Putamen (tissue), 1 donor: ENCODE measurements at regions not wholly inside any gene's neighbourhood (a gene's known extent, or its start where the extent isn't known, plus 50 kb on each side); places are given as distances from the start of the nearest gene placed in this dataset.

Source experiments
- DNase-seq: peaks from one replicate; pipeline ENCODE4 v3.0.0-alpha.2; 2016; ENCODE audit warnings: low spot score

DNA sequence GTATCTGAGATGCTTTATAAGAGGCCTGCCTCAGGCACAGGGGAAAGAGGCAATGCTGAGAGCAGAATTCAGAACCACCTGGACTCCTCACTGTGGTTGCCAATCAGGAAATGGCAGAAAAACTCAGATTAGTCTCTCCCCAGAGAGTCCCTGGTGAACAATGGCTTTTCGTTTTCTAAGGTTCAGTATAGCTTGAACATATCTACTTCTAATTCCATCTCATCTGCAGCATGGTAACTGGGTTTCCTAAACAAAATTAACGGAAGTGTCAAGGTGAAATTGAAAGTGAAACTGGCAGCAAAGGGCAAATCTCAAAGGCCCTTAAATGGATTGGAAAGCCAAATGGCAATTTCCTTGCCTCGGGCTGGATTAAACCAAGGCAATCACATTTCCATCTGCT is 480.2 kb upstream of the ACVR2A start:
- DNase-seq = no peak

DNA sequence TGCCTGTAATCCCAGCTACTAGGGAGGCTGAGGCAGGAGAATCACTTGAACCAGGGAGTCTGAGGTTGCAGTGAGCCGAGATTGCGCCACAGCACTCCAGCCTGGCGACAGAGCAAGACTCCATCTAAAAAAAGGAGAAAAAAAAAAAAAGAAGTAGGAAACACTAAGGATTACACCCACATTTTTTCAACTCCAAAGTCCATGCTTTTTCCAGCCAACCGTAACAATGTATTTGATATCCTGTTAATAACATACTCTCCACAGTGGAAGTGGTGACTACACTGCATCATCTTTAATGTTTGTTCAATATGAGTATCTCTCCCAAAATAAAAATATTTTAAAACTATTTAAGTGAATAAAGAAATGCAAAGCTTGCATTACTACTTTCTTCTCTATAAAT is 481.6 kb upstream of the ACVR2A start:
- DNase-seq = no peak

DNA sequence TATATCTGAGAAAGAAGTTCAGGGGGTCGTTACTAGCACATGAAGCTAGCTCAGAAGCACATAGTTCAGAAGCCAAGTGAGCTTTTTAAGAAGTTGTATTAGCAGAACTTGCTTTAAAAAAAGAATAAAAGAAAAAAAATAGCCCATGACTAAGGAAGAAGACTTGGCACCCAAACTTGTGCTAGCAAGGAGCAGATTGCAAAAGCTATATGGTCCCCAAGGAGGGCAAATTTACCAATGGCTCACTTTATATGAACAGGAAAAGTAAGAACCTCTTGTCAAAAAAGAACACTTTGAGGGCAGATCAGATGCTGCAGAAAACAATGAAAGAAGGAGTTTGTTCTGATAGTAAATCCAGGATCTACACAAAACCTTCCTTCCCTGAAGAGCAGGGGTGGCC is 486.5 kb upstream of the ACVR2A start:
- DNase-seq = no peak

DNA sequence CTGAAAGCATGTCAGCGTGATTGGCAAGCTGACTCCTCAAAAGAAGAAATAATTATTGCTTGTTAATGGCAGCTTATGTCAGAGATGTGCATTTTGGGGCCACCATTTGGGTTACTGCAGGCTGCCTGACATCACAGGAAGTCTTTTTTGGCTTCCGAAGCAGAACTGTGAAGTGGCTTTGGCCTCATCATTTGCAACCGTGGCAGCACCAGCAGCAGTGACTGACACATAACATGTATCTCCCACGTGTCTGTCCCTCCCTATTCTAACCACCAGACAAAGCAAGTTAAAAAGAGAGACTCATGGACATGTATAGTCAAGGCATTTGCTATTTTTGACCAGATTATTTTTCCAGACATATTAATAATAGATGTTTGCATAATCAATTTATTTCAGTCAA is 488.7 kb upstream of the ACVR2A start:
- peak; percentile 13 for DNase-seq

DNA sequence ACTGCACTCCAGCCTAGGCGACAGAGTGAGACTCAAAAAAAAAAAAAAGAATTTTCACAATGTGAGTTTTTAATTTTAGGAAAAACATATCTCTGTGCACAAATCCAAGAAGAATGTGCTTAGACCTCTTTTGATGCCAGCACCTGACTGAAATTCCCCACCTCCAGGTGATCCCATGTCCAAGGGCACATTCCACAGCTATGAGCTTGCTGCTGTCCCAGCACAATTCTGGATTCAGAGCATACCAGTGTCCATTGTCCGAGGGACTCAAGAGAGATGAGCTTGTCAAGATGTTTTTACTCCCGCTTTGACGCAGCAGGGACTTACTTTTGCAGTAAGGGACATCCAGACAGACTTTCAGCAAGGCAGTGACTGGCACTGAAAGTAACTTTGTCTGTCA is 489.1 kb upstream of the ACVR2A start:
- no peak for DNase-seq

DNA sequence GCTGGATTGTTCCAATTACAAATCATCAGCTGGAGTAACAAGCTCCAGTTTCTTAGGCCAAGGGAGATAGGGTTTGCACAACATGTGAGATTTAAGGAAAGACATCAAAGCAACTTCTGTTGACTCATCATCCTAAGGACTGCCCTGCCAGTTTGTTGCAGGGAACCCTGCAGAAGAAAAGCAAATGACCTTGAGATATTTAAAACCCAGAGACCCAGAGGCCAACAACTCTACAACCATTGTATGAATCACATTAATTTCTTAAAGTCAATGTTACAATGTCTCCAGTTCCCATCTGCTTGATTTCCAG is 491.8 kb upstream of the ACVR2A start:
- no peak for DNase-seq

DNA sequence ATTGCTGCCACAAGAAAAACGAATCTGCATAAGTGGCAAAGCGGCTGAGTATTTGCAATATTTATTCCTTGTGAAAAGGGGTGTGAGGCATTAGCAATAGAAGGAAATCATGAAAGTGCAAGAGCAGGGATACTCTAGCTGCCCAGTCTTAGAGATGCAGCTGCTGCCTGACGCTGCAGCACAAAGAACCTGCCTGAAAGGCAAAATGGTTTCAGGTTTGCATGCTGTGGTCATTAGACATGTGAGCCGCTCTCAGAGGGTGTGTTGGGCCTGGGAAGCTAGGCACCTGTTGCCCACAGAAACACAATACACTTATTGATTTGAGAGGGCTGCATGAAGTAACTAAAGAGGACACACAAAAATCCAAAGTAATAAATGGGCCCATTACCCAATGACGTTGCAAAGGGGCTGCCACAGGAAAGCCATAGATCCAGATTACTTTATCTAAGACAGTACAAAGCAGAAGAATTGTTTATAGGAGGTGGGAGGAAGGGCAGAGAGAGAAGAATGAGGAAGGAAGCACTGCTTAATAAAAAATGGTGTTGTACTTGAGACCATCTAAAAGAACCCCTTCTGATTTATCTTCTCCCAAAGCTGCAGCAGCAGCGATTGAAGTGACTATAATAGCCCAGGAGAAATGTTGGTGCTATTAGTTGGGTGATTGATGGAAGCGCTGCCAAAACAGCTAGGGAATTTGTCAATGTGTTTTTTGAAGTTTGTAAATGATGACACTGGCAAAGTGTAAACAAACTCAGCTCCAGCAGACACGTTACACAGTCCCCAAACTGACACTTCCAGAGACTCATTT is 492.4 kb upstream of the ACVR2A start:
- no peak for DNase-seq

DNA sequence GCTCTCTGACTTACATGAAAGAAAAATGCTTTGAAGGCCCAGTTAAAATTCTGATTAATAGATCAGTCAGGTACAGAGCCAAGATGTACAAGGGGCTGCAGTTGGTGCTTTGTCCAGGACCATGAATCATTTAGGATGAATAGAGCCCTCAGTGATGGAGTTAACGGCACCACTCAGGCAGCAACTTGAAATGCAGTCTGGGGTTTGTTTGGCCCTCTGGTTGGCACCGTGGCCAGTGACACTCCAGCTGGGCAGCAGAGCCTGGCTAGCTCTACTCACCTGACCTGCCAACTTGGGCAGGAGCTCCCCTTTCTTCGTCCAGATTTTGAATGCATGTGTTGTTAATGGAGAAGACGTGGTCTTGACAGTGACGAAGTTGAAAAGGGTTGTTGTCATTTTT is 493.0 kb upstream of the ACVR2A start:
- DNase-seq = no peak

DNA sequence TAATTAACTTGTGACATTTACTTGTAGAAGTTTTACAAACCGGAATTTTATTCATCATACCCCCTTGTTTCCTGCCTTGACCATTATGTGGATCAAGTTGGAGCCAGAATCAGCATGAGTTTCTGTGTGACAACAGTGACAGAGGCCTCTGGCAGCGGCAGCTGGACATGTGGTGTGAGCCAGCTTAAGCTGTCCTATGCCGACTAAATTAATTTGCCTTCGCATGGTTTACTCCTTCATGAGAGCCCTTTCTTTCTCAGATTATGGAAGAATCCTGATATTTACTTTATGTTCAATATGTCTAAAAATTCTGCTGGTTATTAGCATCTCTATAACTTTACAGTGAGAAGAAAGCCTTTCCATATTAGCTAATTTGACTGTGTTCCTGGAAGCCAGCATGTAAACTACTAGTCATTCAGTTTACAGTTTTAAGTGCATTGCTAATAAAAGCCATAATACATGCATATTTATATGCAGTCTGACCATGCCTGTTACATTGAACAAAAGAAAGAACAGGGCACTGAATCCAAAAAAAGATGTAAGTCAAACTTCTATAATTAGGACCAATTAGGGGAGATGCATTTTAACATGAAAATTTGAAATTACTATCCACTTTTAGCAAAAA is 495.8 kb upstream of the ACVR2A start:
- DNase-seq = no peak

DNA sequence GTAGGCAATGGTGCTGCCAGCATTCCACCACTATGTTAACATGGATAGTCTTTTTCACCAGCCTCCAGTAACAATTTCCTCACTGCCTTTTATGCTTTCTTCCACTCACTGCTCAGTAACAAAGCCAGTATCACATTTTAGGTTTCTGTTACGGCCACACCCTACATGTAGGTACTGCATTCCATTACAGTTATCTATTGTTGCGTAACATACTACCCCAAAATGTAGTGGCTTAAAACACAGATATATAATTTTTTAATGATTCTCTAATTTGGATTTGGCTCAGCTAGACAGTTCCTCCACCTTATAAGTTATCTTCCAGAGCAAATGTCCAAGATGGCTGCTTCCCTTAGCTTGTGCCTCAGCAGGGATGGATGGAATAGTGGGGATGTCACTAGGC is 498.7 kb upstream of the ACVR2A start:
- no peak for DNase-seq

DNA sequence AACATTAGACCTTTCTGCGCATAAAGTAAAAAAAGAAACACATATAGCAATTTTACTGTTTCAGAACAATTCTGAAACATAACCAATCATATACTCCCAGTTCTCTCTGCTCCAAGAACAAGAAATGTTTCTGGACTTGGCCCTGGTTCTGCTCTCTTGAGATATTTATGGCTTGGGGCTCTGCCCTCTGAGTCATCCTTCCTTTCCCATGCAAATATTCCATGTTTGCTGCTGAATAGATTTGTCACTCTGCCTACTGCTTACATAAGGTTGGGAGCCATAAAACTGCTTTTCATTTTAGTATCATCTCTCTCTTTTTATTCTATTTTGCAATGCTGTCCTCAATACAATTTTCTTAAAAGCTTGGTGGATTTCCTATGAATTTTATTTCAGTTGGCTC is 499.6 kb upstream of the ACVR2A start:
- no peak for DNase-seq

DNA sequence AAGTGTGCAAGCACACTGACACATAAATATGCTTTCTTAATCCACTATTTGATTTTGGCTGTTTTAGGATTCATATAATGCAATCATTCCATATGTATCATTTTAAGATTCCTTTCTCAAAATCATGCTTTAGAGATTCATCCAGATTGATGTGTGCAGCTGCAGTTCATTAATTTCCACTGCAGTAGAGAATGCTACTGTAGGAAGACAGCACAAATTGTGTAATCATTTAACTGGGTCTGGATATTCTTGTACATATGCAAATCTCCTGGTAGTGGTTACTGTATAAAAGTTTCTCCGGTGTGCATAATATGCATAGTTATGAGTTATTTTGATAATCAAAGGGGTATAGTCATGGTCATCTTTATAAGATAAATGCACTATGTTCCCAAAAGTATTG is 502.5 kb upstream of the ACVR2A start:
- no peak for DNase-seq

DNA sequence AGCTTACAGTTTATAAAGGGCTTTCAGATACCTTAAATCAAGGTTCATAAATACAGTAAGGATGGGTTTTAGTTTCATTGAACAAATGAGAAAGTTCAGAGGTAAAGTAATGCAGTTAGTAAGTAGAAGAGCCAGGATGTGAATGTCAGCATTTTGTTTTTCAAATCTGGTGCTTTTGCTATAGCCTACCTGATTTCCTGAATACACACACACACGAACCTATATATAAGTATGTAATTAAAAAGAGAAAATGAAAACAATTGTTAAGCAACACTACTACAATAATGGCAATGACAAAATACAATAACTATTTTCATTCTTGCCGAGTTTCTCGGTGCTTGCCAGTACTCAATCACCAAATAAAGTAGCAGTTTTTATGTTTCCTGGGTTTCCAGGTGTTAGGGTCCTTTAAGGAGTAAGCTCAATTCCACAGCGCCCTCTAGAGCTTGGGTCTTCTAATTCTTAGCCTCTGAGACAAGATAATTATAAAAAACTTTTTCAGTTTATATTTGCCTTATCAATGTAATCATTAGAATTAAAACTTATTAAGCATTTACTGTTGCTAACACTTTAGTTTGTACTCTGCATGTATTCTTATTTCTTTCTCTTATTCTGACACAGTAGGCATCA is 512.9 kb upstream of the ACVR2A start:
- DNase-seq = no peak

DNA sequence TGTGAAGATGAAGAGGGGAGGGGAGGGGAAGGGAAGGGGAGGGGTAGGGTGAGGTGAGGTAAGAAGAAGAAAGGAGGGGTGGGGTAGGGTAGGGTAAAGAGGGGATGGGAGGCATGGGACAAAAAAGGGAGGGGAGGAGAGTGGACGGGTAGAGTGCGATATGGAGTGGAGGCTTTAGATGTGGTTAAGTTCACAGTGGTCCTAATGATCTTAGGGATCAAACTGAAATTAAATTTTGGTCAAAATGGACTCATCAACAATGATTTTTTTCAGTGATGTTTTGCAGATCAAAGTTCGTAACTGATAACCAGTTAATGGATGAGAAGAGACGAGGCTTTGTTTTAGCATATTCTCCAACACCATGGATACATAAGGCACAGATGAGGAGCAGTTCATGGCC is 513.9 kb upstream of the ACVR2A start:
- DNase-seq = no peak

DNA sequence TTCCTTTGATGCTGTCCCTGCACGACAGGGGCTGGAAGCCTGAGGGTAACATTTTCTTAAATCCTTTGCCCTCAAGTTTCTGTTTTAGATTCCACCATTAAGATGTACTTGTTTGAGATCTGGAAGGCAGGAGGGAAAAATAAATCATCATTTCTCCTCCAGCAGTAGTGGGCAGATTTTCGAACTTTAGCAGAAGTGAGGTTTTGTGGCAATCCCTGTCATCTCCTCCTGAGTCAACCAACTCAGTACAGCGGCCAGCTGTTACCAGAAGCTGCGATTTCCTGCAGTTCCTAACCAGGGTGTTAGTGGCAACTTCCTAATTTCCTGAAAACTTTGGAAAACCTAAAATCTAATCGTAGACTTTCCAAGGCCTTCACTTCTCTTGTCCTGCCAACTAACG is 517.2 kb upstream of the ACVR2A start:
- DNase-seq = no peak

DNA sequence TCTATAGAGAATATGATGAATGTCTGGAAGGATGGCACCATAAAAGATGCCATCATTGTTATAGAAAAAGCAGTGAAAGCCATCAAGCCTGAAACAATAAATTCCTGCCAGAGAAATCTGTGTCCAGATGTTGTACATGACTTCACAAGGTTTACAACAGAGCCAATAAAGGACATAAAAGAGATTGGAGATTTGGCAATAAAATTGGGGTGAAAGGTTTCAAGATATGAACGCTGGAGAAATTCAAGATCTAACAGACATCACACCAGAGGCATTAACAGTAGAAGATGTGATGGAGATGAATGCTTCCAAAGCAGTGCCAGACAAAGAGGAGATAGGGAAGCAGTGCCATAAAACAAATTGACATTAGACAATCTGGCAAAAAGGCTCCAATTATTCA is 518.8 kb upstream of the ACVR2A start:
- DNase-seq = no peak

DNA sequence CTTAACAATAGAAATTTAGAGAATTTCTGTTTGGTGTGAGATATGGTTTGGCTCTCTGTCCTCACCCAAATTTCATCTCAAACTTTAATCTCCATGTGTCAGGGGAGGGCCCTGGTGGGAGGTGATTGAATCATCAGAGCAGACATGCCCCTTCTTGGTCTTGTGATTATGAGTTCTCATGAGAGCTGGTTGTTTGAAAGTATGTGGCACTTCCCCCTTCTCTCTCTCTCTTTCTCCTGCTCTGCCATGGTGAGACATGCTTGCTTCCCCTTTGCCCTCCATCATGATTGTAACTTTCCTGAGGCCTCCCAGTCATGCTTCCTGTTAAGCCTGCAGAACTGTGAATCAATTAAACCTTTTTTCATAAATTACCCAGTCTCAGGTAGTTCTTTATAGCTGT is 524.7 kb upstream of the ACVR2A start:
- DNase-seq = no peak

DNA sequence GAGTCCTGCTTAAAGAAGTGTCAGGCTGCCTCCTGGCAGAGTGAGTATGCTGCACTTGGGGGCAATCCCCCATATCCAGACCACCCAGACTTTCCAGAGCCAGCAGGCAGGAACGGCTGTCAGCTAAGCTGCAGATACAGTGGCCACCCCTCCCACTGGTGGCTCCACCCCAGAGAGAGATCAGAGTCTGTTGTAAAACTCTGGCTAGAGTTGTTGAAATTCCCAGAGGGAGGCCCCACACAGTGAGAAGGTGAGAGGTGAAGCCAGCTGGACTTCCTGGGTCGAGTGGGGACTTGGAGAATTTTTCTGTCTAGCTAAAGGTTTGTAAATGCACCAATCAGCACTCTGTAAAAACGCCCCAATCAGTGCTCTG is 533.8 kb upstream of the ACVR2A start:
- DNase-seq = no peak

DNA sequence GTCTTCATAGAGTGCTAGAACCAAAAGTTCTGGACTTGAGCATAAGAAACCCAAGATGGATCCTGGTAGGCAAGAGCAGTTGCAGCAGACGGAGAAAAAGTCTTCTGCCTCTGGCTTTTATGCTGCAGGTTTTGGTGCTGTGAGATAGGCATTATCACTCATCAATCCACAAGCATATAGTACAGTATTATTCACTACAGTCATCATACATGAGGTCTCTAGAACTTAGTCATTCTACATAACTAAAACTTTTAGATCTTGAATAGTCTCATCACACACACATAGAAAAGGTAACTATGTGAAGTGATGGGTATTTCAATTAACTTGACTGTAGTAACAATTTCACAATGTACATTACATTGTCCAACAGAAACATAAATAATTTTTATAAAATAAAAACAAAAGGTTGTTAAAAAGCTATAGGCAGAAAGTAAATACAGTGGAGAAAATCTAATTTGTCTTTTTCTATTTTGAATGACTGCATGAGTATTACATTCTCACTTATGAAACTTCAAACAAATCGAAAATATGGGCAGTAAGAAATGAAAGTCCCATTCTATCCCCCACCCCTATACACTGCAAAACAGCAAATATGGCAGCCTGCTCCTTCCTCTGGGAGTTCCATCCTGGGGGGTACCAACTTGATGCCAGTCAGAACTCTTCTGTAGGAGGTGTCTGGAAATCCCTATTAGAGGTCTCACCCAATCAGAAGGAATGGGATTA is 534.3 kb upstream of the ACVR2A start:
- no peak for DNase-seq

DNA sequence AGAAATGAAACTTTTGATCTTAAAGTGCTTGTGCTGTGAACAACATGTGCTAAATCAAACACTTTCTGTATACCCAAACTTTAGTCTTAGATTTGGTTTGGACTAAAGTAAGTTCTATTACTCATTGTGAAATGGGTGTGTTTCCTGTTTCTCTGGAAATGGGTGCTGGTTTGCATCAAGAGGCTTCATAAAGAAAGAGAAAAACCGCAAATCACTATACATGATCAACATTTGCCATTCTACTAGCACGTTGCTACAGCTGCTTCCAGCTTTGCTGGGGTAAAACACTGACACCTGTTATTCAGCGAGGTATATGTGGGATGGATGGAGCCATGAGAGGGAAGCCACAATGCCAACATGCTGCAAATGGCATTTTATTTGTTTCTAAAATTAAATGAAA is 547.0 kb upstream of the ACVR2A start:
- DNase-seq = no peak

DNA sequence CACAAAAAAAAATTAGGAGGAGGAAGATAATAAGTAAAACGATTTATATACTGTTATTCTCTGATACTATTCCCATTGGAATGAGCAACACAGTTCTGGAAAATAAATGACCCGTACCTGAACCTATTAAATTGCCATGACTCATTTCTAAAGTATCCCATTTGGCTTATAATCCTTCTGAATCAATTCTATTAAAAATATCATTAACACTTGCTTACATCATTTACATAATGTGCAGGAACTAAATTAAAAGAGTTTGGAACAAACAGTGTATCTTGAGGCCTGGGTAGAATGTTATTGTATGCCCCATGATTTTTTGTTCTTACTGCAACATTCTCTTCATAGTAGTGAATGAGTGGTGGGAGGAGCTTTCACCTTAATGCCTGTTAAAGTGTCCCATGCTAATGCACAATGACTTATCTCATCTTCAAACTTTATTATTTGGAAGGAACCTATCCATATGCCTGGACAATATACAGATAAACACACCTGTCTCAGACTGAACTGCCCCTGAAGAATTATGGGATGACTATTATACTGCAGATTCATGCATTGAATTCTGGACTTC is 549.9 kb upstream of the ACVR2A start:
- no peak for DNase-seq

DNA sequence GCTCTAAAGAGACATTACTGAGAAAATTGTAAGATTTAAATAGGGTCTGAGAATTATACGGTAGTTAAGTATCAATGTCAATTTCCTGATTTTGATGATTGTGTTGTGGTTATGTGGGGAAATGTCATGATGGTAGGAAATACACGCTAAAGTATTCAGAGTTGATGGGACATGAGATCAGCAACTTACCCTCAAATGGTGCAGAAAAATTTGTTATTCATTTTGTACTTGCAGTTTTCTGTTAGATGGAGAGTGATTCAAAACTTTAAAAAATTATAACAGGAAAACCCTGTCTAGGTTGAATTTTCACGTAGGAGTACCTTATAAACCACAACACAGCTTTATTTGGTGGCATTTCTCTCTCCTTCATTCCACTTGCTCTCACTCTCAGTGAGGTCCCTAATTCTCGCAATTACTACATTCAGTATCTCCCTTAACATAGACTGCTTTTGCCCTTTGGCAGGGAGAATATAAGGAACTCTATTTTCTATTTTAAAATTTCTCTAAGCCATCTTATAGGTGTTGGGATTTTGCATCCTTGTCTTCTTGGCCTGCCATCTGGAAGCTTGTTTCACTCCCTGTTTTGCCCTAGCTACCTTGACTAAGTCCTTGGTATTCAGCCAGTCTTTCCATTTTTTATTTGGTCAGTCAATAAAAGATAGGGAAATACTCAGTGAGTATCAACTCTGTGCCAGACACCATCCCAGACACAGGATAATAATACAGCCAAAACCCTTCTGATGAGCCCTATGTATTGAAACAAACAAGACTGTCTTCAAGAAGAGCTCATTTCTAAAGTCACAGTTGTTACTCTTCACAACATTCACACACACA is 550.6 kb upstream of the ACVR2A start:
- no peak for DNase-seq
